Tibial nerve (tissue), 4 donors: ENCODE measurements at regions not wholly inside any gene's neighbourhood (a gene's known extent, or its start where the extent isn't known, plus 50 kb on each side); places are given as distances from the start of the nearest gene placed in this dataset.

ENCODE experiments used
- DNase-seq, 2 donors: peaks; one replicate each; pipeline ENCODE4 v3.0.0-alpha.2; 2019; ENCODE audit warnings: low spot score in 2 of 2
- H3K27ac ChIP-seq, 4 donors: fragments of 200-600 bp; sonication (generic) in 3 of 4; one replicate each; pipeline ENCODE4 v1.5.1; 2017 to 2019; ENCODE audit warnings: mild to moderate bottlenecking in 1 of 4
- H3K27me3 ChIP-seq, 2 donors: fragments of 200-600 bp; sonication (generic) in 1 of 2; one replicate each; pipeline versions ENCODE4 v1.5.1 to v1.6.0; 2017 to 2019
- H3K36me3 ChIP-seq, 3 donors: fragments of 200-600 bp; sonication (generic); one replicate each; pipeline ENCODE4 v1.5.1; 2018 to 2019
- H3K4me1 ChIP-seq, 4 donors: fragments of 200-600 bp; sonication (generic) in 3 of 4; one replicate each; pipeline ENCODE4 v1.5.1; 2017 to 2019
- H3K4me3 ChIP-seq, 4 donors: fragments of 200-600 bp; sonication (generic) in 3 of 4; one replicate each; pipeline ENCODE4 v1.5.1; 2017 to 2019; ENCODE audit warnings: mild to moderate bottlenecking in 1 of 4, moderate library complexity in 1 of 4
- H3K9me3 ChIP-seq, 4 donors: fragments of 200-600 bp; sonication (generic) in 3 of 4; one replicate each; pipeline ENCODE4 v1.5.1; 2017 to 2019
- EP300 ChIP-seq, 2 donors: sonication (generic); formaldehyde crosslinking; IDR thresholded peaks; one replicate each; pipeline ENCODE4 v1.6.1; 2017; ENCODE audit warnings: antibody characterized with exemption in 2 of 2, mild to moderate bottlenecking in 1 of 2
- POLR2A ChIP-seq, 2 donors: fragments of 450-650 bp; IDR thresholded peaks; one replicate each; pipeline ENCODE4 v1.6.1; 2017; ENCODE audit warnings: antibody characterized with exemption in 2 of 2, mild to moderate bottlenecking in 2 of 2, moderate library complexity in 2 of 2
- WGBS, 2 donors: methylation state at CpG; one replicate each; pipeline ENCODE4 v1.1.5; 2018; 5-methylcytosine and 5-hydroxymethylcytosine counted together
- TF ChIP-seq, protein P1 (sequence below), 5 experiments: fragments of 200-600 bp in 3 of 5; fragments of 450-650 bp in 2 of 5; sonication (generic) in 3 of 5; IDR thresholded peaks; one replicate each; pipeline ENCODE4 v1.5.1; 2016 to 2019; ENCODE audit warnings: antibody characterized with exemption in 5 of 5, mild to moderate bottlenecking in 3 of 5, moderate library complexity in 2 of 5

- Histone ChIP-seq H3K4me1 (peaks cover 0 to 12% (median 0%) of the 10 kb centered on the region in 4 donors), H3K27ac (no peak overlapping the region), H3K36me3 (no peaks in the 10 kb centered on the region), H3K9me3 (no peaks in the 10 kb centered on the region), H3K4me3 (no peak overlapping the region), H3K27me3 (no peaks in the 10 kb centered on the region)
- TF ChIP-seq POLR2A (IDR thresholded peaks at IDR 0.05) (no peak), EP300 (IDR thresholded peaks at IDR 0.05) (no peak)
- TF ChIP-seq, protein P1, sequence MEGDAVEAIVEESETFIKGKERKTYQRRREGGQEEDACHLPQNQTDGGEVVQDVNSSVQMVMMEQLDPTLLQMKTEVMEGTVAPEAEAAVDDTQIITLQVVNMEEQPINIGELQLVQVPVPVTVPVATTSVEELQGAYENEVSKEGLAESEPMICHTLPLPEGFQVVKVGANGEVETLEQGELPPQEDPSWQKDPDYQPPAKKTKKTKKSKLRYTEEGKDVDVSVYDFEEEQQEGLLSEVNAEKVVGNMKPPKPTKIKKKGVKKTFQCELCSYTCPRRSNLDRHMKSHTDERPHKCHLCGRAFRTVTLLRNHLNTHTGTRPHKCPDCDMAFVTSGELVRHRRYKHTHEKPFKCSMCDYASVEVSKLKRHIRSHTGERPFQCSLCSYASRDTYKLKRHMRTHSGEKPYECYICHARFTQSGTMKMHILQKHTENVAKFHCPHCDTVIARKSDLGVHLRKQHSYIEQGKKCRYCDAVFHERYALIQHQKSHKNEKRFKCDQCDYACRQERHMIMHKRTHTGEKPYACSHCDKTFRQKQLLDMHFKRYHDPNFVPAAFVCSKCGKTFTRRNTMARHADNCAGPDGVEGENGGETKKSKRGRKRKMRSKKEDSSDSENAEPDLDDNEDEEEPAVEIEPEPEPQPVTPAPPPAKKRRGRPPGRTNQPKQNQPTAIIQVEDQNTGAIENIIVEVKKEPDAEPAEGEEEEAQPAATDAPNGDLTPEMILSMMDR (IDR thresholded peaks at IDR 0.05): no peak
- WGBS, 2 donors: 81 to 83% methylated on average over 6 of the region's 6 CpGs
- DNase-seq: no peak
These were observed 483.3 kb downstream of the TTLL7 start for GRCh38 chr1:83515578-83516154.

DNA sequence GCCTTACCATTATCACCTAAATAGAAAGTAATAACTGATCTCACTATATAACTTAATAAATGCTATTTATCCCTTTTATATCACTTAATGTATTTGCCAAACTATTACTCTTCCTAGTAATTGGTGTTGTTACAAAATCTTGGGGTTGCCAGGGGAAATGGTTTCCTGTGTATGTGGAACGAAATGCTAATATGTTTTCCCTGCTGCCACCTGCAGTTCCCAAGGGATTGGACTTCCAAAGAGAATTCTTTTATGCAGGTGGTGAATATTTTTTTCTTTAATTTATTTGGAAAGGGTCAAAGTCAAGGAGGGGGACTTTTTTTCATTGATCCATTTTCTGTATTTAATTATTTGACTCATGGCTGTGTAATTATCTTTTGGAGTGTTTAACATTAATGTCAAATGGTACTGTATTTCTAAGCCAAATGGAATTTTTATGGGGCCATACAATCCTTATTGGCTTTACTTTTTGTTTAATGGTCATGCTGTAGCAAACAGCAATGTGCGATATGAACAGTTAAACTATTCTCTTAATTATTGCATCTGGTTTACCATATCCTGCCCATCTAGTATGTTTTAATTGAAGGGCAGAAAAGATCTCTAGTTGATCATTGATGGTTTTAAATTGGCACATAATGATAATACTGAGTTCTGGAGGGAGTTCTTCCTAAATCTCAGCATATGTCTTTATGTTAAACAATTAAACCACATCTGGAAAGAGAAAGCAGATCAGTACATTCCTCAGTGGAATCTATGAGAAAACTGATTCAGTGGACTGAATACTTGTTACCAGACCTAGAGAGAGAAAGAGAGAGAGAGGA is 486.3 kb downstream of the TTLL7 start:
- no peak overlapping the region for H3K4me3 ChIP-seq
- H3K4me1 ChIP-seq: peaks cover 0 to 27% (median 0%) of the 10 kb centered on the region in 4 donors
- no peak overlapping the region for H3K27ac ChIP-seq
- no peaks in the 10 kb centered on the region for H3K36me3 ChIP-seq
- no peak for TF ChIP-seq EP300 (IDR thresholded peaks at IDR 0.05)
- TF ChIP-seq, protein P1 (IDR thresholded peaks at IDR 0.05): no peak
- no peak for TF ChIP-seq POLR2A (IDR thresholded peaks at IDR 0.05)
- H3K9me3 ChIP-seq: no peaks in the 10 kb centered on the region
- H3K27me3 ChIP-seq: no peaks in the 10 kb centered on the region
- no peak for DNase-seq
- 86 to 91% methylated on average over 2 of the region's 2 CpGs for WGBS, 2 donors

DNA sequence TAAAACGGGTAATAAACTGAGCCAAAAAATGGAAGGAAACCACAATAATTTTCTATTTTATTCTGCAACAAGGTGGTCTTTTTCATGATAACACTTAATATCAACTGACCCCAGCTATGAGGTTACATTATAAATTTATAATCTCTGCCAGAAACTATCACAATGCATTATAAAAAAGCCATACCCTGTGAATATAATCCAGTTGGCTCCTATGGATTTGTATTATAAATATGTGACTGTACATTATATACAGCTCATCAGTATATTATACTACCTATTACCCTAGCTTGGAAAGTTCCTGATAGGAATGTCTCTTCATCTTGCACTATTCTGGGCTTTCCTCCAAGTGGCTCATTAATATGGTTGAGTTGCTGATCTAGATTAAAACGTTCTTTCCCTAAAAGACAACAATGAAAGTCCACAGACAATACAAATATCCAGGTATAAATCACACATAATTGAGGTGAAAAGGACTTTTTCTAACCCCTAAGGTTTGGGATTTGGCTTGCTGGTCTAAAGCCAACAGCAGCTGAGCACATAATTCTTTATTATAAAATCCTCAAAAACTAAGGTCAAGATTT is 487.7 kb downstream of the TTLL7 start:
- Histone ChIP-seq H3K9me3 (no peaks in the 10 kb centered on the region), H3K4me3 (no peak overlapping the region), H3K27ac (no peak overlapping the region), H3K4me1 (peaks cover 0 to 25% (median 0%) of the 10 kb centered on the region in 4 donors), H3K27me3 (no peaks in the 10 kb centered on the region), H3K36me3 (no peaks in the 10 kb centered on the region)
- DNase-seq: no peak
- 50 to 70% methylated on average over 2 of the region's 2 CpGs for WGBS, 2 donors
- no peak for TF ChIP-seq POLR2A (IDR thresholded peaks at IDR 0.05)
- TF ChIP-seq EP300 (IDR thresholded peaks at IDR 0.05): no peak
- TF ChIP-seq, protein P1 (IDR thresholded peaks at IDR 0.05): no peak

DNA sequence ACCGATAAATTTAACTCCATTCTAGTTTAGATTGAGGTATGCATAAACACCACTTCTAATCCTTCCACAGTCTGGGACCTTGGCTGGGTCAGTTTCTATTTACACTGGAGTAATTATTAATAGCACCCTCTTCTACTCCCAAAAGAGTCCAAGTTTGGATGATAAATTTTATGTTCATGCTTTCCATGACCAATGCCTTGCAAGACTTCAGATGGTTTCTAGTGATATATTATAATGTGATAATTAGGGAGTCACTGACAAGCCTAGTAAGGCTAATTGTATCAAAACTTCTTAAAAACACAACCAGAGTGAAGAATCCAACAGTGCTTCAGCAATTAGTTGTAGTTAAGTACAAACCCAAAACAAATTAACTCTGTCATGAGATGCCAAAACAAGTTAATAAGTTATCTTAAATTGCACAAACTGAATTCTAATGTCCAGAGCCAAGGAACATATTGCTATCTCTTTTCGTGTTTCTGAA is 489.6 kb downstream of the TTLL7 start:
- no peak for DNase-seq
- Histone ChIP-seq H3K36me3 (no peaks in the 10 kb centered on the region), H3K27ac (no peak overlapping the region), H3K4me1 (peaks cover 0 to 25% (median 0%) of the 10 kb centered on the region in 4 donors), H3K4me3 (no peak overlapping the region), H3K27me3 (no peaks in the 10 kb centered on the region), H3K9me3 (no peaks in the 10 kb centered on the region)
- TF ChIP-seq, protein P1 (IDR thresholded peaks at IDR 0.05): no peak
- TF ChIP-seq POLR2A (IDR thresholded peaks at IDR 0.05) (no peak), EP300 (IDR thresholded peaks at IDR 0.05) (no peak)
- 36 to 38% methylated on average over 2 of the region's 2 CpGs for WGBS, 2 donors
